IMR-90 (cell line): ENCODE measurements at regions not wholly inside any gene's neighbourhood (a gene's known extent, or its start where the extent isn't known, plus 50 kb on each side); places are given as distances from the start of the nearest gene placed in this dataset.

Experiments
- ATAC-seq: fragments of 200-7000 bp; cut with Tn5 transposase; 2 replicates; pipeline ENCODE4 v1.9.1; 2020; ENCODE audit warnings: low read depth, mild to moderate bottlenecking, moderate library complexity
- BruUV-seq: library from RNA; stranded (reverse); fragments of 400-500 nt; replicated peaks from 2 replicates; lab custom pipeline; 2021; lab: Mats Ljungman, UMichigan
- CTCF ChIA-PET: fragments of 300-600 bp; formaldehyde crosslinking; extraction: SDS; loops from one replicate; lab custom pipeline; 2021; ENCODE audit warnings: antibody characterized with exemption; lab: Yijun Ruan, JAX
- POLR2A ChIA-PET: fragments of 300-600 bp; sonication (Branson Sonifier 250); formaldehyde crosslinking; loops from one replicate; lab custom pipeline; 2022; ENCODE audit warnings: antibody characterized with exemption; ENCODE audit not compliant: unreplicated experiment; lab: Charles Lee
- DNase-seq: peaks from one replicate; pipeline ENCODE4 v3.0.0; 2013
- H2AFZ ChIP-seq: replicated peaks from 2 replicates; pipeline ENCODE3; 2013; ENCODE audit warnings: low read length, mild to moderate bottlenecking; ENCODE audit not compliant: poor library complexity
- H2AK5ac ChIP-seq: 2 replicates; pipeline ENCODE4 v1.6.1; 2013; ENCODE audit warnings: low read depth, low read length, inconsistent platforms
- H2AK9ac ChIP-seq: replicated peaks from 2 replicates; pipeline ENCODE3; 2013; ENCODE audit warnings: mild to moderate bottlenecking, low read depth, low read length, moderate library complexity; ENCODE audit not compliant: poor library complexity
- H2BK120ac ChIP-seq: 2 replicates; pipeline ENCODE4 v1.6.1; 2013; ENCODE audit warnings: low read depth, low read length, inconsistent platforms
- H2BK15ac ChIP-seq: 3 replicates; pipeline ENCODE4 v1.6.1; 2013; ENCODE audit warnings: low read depth, low read length, inconsistent platforms
- H2BK20ac ChIP-seq: 2 replicates; pipeline ENCODE4 v1.6.1; 2013; ENCODE audit warnings: low read depth, mild to moderate bottlenecking, inconsistent platforms, low read length, moderate library complexity
- H2BK5ac ChIP-seq: 2 replicates; pipeline ENCODE4 v1.6.1; 2013; ENCODE audit warnings: mild to moderate bottlenecking, low read depth, low read length, inconsistent platforms; ENCODE audit not compliant: poor library complexity, severe bottlenecking
- H3K14ac ChIP-seq: replicated peaks from 2 replicates; pipeline ENCODE4 v1.6.1; 2013; ENCODE audit warnings: low read depth, low read length, inconsistent platforms
- H3K18ac ChIP-seq: 2 replicates; pipeline ENCODE4 v1.6.1; 2013; ENCODE audit warnings: low read depth, low read length, control low read depth
- H3K23ac ChIP-seq: 2 replicates; pipeline ENCODE4 v1.6.1; 2013; ENCODE audit warnings: low read depth, low read length, inconsistent platforms
- H3K27ac ChIP-seq: 2 replicates; pipeline ENCODE4 v1.5.1; 2013; ENCODE audit warnings: mild to moderate bottlenecking, control low read depth, low read length; ENCODE audit not compliant: insufficient read depth
- H3K27me3 ChIP-seq: 2 replicates; pipeline ENCODE4 v1.6.1; 2013; ENCODE audit warnings: low read length; ENCODE audit not compliant: control insufficient read depth, insufficient read depth
- H3K36me3 ChIP-seq: 2 replicates; pipeline ENCODE4 v1.6.1; 2013; ENCODE audit warnings: low read length, mixed read lengths; ENCODE audit not compliant: control insufficient read depth, insufficient read depth
- H3K4ac ChIP-seq: 2 replicates; pipeline ENCODE4 v1.6.1; 2013; ENCODE audit warnings: low read depth, low read length, inconsistent platforms
- H3K4me1 ChIP-seq: 2 replicates; pipeline ENCODE4 v1.6.1; 2013; ENCODE audit warnings: low read length, mixed read lengths; ENCODE audit not compliant: control insufficient read depth, insufficient read depth
- H3K4me2 ChIP-seq: 2 replicates; pipeline ENCODE4 v1.6.1; 2013; ENCODE audit warnings: low read depth, mild to moderate bottlenecking, control low read depth, low read length, moderate library complexity
- H3K4me3 ChIP-seq: 2 replicates; pipeline ENCODE4 v1.5.1; 2013; ENCODE audit warnings: low read depth, mild to moderate bottlenecking, control low read depth, low read length, moderate library complexity; ENCODE audit not compliant: insufficient read depth
- H3K56ac ChIP-seq: 2 replicates; pipeline ENCODE4 v1.6.1; 2013; ENCODE audit warnings: low read length, inconsistent platforms; ENCODE audit not compliant: insufficient read depth; ENCODE audit errors: extremely low read depth
- H3K79me1 ChIP-seq, 2 experiments: 2 replicates each; pipeline ENCODE4 v1.6.1; 2013; ENCODE audit warnings: low read length in 2 of 2, inconsistent platforms in 1 of 2, low read depth in 1 of 2
- H3K9ac ChIP-seq: 2 replicates; pipeline ENCODE4 v1.6.1; 2013; ENCODE audit warnings: low read depth, low read length, control low read depth
- H3K9me1 ChIP-seq: 2 replicates; pipeline ENCODE4 v1.6.1; 2013; ENCODE audit warnings: low read length, inconsistent platforms; ENCODE audit not compliant: insufficient read depth
- H3K9me3 ChIP-seq: 2 replicates; pipeline ENCODE4 v1.6.1; 2013; ENCODE audit warnings: low read length; ENCODE audit not compliant: control insufficient read depth, insufficient read depth
- H4K20me1 ChIP-seq: 2 replicates; pipeline ENCODE4 v1.6.1; 2013; ENCODE audit warnings: low read length, inconsistent platforms; ENCODE audit not compliant: insufficient read depth
- H4K5ac ChIP-seq: 2 replicates; pipeline ENCODE4 v1.6.1; 2013; ENCODE audit warnings: mild to moderate bottlenecking, low read depth, low read length, control low read depth
- H4K8ac ChIP-seq, 2 experiments: 2 replicates each; pipeline ENCODE4 v1.6.1; 2013; ENCODE audit warnings: low read depth in 2 of 2, low read length in 2 of 2, control low read depth in 1 of 2, inconsistent platforms in 1 of 2
- H4K91ac ChIP-seq: 2 replicates; pipeline ENCODE4 v1.6.1; 2013; ENCODE audit warnings: low read depth, low read length, inconsistent platforms; ENCODE audit not compliant: insufficient read depth
- CHD1 ChIP-seq: IDR thresholded peaks from 2 replicates; pipeline ENCODE4 v1.6.1; 2012; ENCODE audit warnings: low read depth, low read length, improper control_type of control experiment
- FOS ChIP-seq: fragments of 150-350 bp; IDR thresholded peaks from 2 replicates; pipeline ENCODE4 v1.6.1; 2016; ENCODE audit warnings: low read depth, low read length
- WGBS, 2 experiments: methylation state at CpG; one replicate each; pipeline versions ENCODE4 v1.1.5 to v1.1.7; 2013; ENCODE audit warnings: missing lambda C conversion rate in 2 of 2; ENCODE audit not compliant: insufficient read length in 1 of 2; ENCODE audit errors: extremely low coverage in 2 of 2; 5-methylcytosine and 5-hydroxymethylcytosine counted together
- dilution Hi-C: fragments of 300-500 bp; cut with HindIII; formaldehyde crosslinking; loops from one replicate; pipeline ENCODE4 v1.14.3; 2018; ENCODE audit warnings: low sequenced_read_pairs; ENCODE audit not compliant: unreplicated experiment
- in situ Hi-C: fragments of 300-500 bp; cut with MboI; formaldehyde crosslinking; loops from 3 replicates; pipeline ENCODE4 v1.14.3; 2019; ENCODE audit warnings: low sequenced_read_pairs, inconsistent platforms, mixed read lengths
- intact Hi-C: fragments of 100-400 bp; cut with micrococcal nuclease; formaldehyde crosslinking; loops from 2 replicates; pipeline ENCODE4 v1.10.0; 2022

DNA sequence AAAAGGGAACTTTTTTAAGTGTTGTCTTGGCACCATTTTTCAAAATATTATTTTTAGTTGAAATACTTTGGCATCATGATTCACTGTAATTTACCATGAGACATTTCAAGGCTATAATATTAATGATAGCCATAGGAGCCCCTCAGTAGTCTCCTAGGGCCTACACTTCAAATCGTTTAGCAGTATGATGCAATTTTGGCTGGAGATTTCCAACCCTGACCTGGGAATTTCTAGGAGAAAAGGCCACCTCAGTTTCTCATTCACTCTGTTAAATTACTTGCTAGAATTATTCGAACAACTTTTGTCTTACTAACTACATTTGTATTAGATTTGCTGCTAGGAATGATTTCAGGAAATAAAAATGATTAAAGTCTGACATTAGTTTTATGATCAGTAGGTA lies 1610.9 kb upstream of the RAG2 start:
- no peaks in the 10 kb centered on the region for H3K4me1 ChIP-seq
- H3K4me3 ChIP-seq: no peak overlapping the region
- H3K9me1 ChIP-seq: no peaks in the 10 kb centered on the region
- intact Hi-C loops: no loop called here
- H4K5ac ChIP-seq: no peak overlapping the region
- TF ChIP-seq CHD1 (no peak), FOS (no peak)
- no peak overlapping the region for H3K4me2 ChIP-seq
- ATAC-seq (no peak), DNase-seq (no peak)
- H3K18ac ChIP-seq: no peak overlapping the region
- H2AK9ac ChIP-seq: no peak overlapping the region
- POLR2A ChIA-PET: no interaction called here
- no peak overlapping the region for H2BK15ac ChIP-seq
- no peak overlapping the region for H2AFZ ChIP-seq
- CTCF ChIA-PET: no interaction called here
- no peak overlapping the region for H2BK5ac ChIP-seq
- H3K79me1 ChIP-seq: no peaks in the 10 kb centered on the region
- no peak overlapping the region for H2BK20ac ChIP-seq
- H3K27me3 ChIP-seq: no peaks in the 10 kb centered on the region
- H3K36me3 ChIP-seq: no peaks in the 10 kb centered on the region
- H4K20me1 ChIP-seq: no peaks in the 10 kb centered on the region
- H4K91ac ChIP-seq: no peak overlapping the region
- H4K8ac ChIP-seq: no peak overlapping the region
- no peak overlapping the region for H3K27ac ChIP-seq
- no peak overlapping the region for H3K23ac ChIP-seq
- no TSS peak for BruUV-seq
- H3K9ac ChIP-seq: no peak overlapping the region
- no peak overlapping the region for H3K14ac ChIP-seq
- H2AK5ac ChIP-seq: no peak overlapping the region
- H3K4ac ChIP-seq: no peak overlapping the region
- in situ Hi-C loops: no loop called here
- no peak overlapping the region for H3K56ac ChIP-seq
- WGBS, 2 experiments: no CpG with 5 or more reads among the region's 2 CpGs
- H2BK120ac ChIP-seq: no peak overlapping the region
- H3K9me3 ChIP-seq: no peaks in the 10 kb centered on the region
- dilution Hi-C loops: no loop called here
